ENCODE measurements at regions not wholly inside any gene's neighbourhood (a gene's known extent, or its start where the extent isn't known, plus 50 kb on each side); places are given as distances from the start of the nearest gene placed in this dataset.

- no peak for ATAC-seq
- Histone ChIP-seq H3K4me3 (replicated peaks in 1 of 3; ENCODE audit: insufficient read depth in 1 of 3, low read depth in 2 of 3, low read length in 3 of 3) (no peak overlapping the region), H3K9me3 (ENCODE audit: low read length) (no peaks in the 10 kb centered on the region), H3K4me2 (ENCODE audit: low read depth, low read length) (no peak overlapping the region), H2AFZ (ENCODE audit: low read length) (no peak overlapping the region), H3K9ac (ENCODE audit: insufficient read depth, low read depth, low read length) (no peak overlapping the region), H3K36me3 (replicated peaks in 1 of 2; ENCODE audit: control insufficient read depth in 1 of 2, insufficient read depth in 2 of 2, low read length in 2 of 2) (no peaks in the 10 kb centered on the region), H4K20me1 (ENCODE audit: insufficient read depth, low read length) (no peaks in the 10 kb centered on the region; the same call in 1 of the 2 replicates), H3K79me2 (ENCODE audit: insufficient read depth, low read length) (no peaks in the 10 kb centered on the region), H3K27ac (ENCODE audit: extremely low read length, insufficient read depth, low read length) (no peak overlapping the region), H3K27me3 (ENCODE audit: control insufficient read depth in 1 of 2, insufficient read depth in 2 of 2, low read length in 2 of 2) (peaks cover 0 to 10% of the 10 kb centered on the region in 2 experiments; a peak in 2 of 5 replicates), H3K4me1 (ENCODE audit: insufficient read depth, low read length) (0 out of 2 replicates have a peak, but pooled peaks cover 8% of the 10 kb centered on the region)
- 20% methylated on average over 5 of the region's 5 CpGs for WGBS (ENCODE audit: low lambda C conversion rate)
- no TSS peak for BruUV-seq (replicated peaks)
- intact Hi-C loops (cut with micrococcal nuclease; ENCODE audit: unreplicated experiment) (no loop called here), in situ Hi-C loops (cut with HindIII; ENCODE audit: extremely low pct_ligation_motif_present, low pct_unique_long_range_greater_than_20kb) (no loop called here)
- FAIRE-seq, result no peak
- ChIA-PET POLR2A (no interaction called here), CTCF (ENCODE audit: low intra/inter-chr PET ratio, low total read pairs) (no interaction called here)
- TF ChIP-seq FOSL2 (CRISPR knock-in tag; IDR thresholded peaks at IDR 0.05), result no peak
- TF ChIP-seq MXI1 (IDR thresholded peaks at IDR 0.05; ENCODE audit: borderline replicate concordance, low read depth, low read length), result no peak
- no peak for TF ChIP-seq KDM2A (CRISPR knock-in tag; IDR thresholded peaks at IDR 0.05; ENCODE audit: borderline replicate concordance, low read depth)
- no peak for TF ChIP-seq SKI (IDR thresholded peaks at IDR 0.05; ENCODE audit: partially characterized antibody)
- no peak for TF ChIP-seq E2F5 (CRISPR knock-in tag; conservative IDR thresholded peaks at IDR 0.05)
- TF ChIP-seq DMAP1 (CRISPR knock-in tag; IDR thresholded peaks at IDR 0.05), result no peak
- no peak for TF ChIP-seq U2AF1 (optimal IDR thresholded peaks at IDR 0.05; ENCODE audit: low read depth, low read length)
- no peak for TF ChIP-seq SALL2 (CRISPR knock-in tag; IDR thresholded peaks at IDR 0.05)
- TF ChIP-seq AGO1 (IDR thresholded peaks at IDR 0.05; ENCODE audit: low read depth, low read length, poor library complexity, severe bottlenecking), result no peak
- TF ChIP-seq THAP11 (CRISPR knock-in tag; IDR thresholded peaks at IDR 0.05), result no peak
- no peak for TF ChIP-seq RXRA (CRISPR knock-in tag; IDR thresholded peaks at IDR 0.05)
- TF ChIP-seq POGZ (CRISPR knock-in tag; IDR thresholded peaks at IDR 0.05), result no peak
- TF ChIP-seq PLRG1 (conservative IDR thresholded peaks at IDR 0.05), result no peak
- no peak for DNase-seq (ENCODE audit: low spot score)
Observed at GRCh38 chr2:129068543-129068942, 749.9 kb upstream of the HS6ST1 start.
